ENCODE measurements at regions not wholly inside any gene's neighbourhood (a gene's known extent, or its start where the extent isn't known, plus 50 kb on each side); places are given as distances from the start of the nearest gene placed in this dataset.

DNA sequence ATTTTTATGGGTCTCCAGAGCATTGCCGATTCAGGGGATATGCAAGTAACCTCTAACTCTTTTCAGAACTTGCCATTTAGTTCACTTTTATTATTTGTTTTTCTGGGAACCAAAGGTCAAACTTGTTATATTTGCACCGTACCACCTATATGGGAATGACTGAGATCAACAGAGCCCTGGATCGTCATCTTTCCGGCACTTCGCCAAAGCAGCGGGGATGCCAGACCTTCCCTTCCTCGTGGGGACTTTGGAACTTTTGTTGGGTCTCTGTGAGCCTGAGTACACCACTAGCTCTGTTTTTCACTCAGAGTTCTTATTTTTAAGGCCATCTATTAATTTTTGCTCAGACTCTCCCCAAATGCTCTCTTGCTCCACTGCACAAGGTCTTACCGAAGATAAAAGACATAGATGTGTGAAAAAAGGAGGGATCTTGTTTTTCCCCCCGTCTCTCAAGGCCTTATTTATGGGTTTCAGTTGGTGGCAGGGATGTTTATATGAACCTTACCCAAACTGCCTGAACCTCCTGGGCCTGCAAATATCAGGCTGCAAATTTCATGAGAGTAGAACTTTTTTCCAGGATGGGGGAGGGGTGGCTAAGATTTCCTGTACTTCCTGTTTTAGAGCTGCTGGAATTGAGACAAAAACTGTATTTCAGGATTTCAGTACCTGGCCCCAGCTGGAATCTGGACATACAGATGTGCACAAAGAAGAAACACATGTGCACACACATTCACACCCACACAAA lies 350.3 kb downstream of the HRH4 start:
- WGBS, 2 experiments (ENCODE audit: insufficient coverage in 2 of 2) = 89 to 95% methylated on average over 7 of the region's 9 CpGs

DNA sequence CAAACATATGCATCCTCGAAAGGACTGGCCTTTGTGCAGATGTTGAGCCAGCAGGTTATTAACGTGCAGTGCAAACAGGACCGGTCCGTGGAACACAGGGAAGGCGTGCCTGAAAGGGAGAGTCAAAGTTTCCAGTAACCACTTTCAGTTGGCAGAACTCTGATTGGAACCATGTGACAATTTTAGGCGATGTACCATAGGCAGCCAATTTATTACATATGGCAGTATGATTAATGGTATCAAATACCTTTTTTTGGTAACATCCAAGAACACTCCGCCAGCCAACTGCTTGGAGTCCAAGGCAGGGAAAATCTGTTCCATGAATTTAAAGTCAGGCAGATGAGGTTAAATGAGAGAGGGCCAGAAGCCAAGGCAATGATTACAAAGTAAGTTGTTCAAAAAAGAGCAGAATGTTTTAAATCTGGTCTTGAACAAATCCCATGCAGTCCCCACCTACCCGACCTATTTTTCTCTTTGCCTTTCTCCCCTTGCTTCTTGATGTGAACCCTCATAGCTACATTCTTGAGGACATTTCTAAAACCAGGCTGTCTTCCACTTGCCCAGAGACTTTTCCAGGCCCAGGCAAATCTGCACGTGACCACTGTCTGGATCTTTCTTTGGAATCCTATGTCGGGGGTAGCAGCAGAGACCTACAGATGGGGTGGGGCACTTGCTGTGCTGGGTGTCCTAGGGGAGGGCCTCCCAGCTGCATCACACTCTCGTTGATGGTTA lies 351.7 kb downstream of the HRH4 start:
- no peak overlapping the region for H3K27ac ChIP-seq (ENCODE audit: low read depth, low read length, severe bottlenecking)
- H3K36me3 ChIP-seq (ENCODE audit: control insufficient read depth, insufficient read depth, low read length) = no peaks in the 10 kb centered on the region
- H3K4me1 ChIP-seq (ENCODE audit: control insufficient read depth, insufficient read depth, low read length, poor library complexity, severe bottlenecking) = peaks cover 3% of the 10 kb centered on the region
- no peaks in the 10 kb centered on the region for H3K9me3 ChIP-seq (ENCODE audit: control insufficient read depth, low read length)
- 90 to 91% methylated on average over 8 of the region's 11 CpGs for WGBS, 2 experiments (ENCODE audit: insufficient coverage in 2 of 2)
- H3K4me3 ChIP-seq (ENCODE audit: extremely low read depth, insufficient read depth, low read length, poor library complexity, severe bottlenecking) = no peak overlapping the region

More for the DNA sequence above, 350.3 kb downstream of the HRH4 start:
- Histone ChIP-seq H3K36me3 (ENCODE audit: control insufficient read depth, insufficient read depth, low read length) (no peaks in the 10 kb centered on the region), H3K27ac (ENCODE audit: low read depth, low read length, severe bottlenecking) (no peak overlapping the region), H3K4me3 (ENCODE audit: extremely low read depth, insufficient read depth, low read length, poor library complexity, severe bottlenecking) (no peak overlapping the region), H3K9me3 (ENCODE audit: control insufficient read depth, low read length) (no peaks in the 10 kb centered on the region), H3K4me1 (ENCODE audit: control insufficient read depth, insufficient read depth, low read length, poor library complexity, severe bottlenecking) (peaks cover 3% of the 10 kb centered on the region)

- Histone ChIP-seq H3K27ac (ENCODE audit: low read depth, low read length, severe bottlenecking) (no peak overlapping the region), H3K4me1 (ENCODE audit: control insufficient read depth, insufficient read depth, low read length, poor library complexity, severe bottlenecking) (peaks cover 16% of the 10 kb centered on the region), H3K36me3 (ENCODE audit: control insufficient read depth, insufficient read depth, low read length) (no peaks in the 10 kb centered on the region), H3K4me3 (ENCODE audit: extremely low read depth, insufficient read depth, low read length, poor library complexity, severe bottlenecking) (no peak overlapping the region), H3K9me3 (ENCODE audit: control insufficient read depth, low read length) (no peaks in the 10 kb centered on the region)
- 67 to 80% methylated on average over 1 of the region's 3 CpGs for WGBS, 2 experiments (ENCODE audit: insufficient coverage in 2 of 2)
Measured at GRCh38 chr18:24814521-24814920, 354.1 kb downstream of the HRH4 start.

DNA sequence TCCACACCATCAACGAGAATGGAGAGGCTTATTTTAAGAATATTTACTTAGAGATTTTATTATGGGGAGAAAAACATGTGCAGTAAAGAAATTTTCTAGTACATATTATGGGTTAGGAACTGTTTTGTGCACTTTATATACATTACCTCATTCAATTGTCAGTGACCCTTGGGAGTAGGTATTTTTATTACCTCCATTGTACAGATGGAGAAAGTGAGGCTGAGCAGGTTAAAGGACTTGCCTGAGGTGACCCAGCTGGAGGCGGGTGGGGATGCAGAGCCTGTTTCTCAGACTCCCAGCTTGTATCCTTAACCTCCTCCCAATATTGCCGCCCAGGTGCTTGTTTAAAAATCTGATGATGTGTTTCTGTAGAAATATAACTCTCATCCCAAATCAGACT lies 356.7 kb downstream of the HRH4 start:
- H3K4me1 ChIP-seq (ENCODE audit: control insufficient read depth, insufficient read depth, low read length, poor library complexity, severe bottlenecking) = peaks cover 13% of the 10 kb centered on the region
- WGBS, 2 experiments (ENCODE audit: insufficient coverage in 2 of 2) = no CpG with 5 or more reads among the region's 3 CpGs
- H3K9me3 ChIP-seq (ENCODE audit: control insufficient read depth, low read length) = no peaks in the 10 kb centered on the region
- no peaks in the 10 kb centered on the region for H3K36me3 ChIP-seq (ENCODE audit: control insufficient read depth, insufficient read depth, low read length)
- no peak overlapping the region for H3K27ac ChIP-seq (ENCODE audit: low read depth, low read length, severe bottlenecking)
- H3K4me3 ChIP-seq (ENCODE audit: extremely low read depth, insufficient read depth, low read length, poor library complexity, severe bottlenecking) = no peak overlapping the region

GRCh38 chr18:24817587-24818371 lies 357.3 kb downstream of the HRH4 start:
- Histone ChIP-seq H3K27ac (ENCODE audit: low read depth, low read length, severe bottlenecking) (peak overlapping the region; percentile 29), H3K4me1 (ENCODE audit: control insufficient read depth, insufficient read depth, low read length, poor library complexity, severe bottlenecking) (peaks cover 13% of the 10 kb centered on the region), H3K9me3 (ENCODE audit: control insufficient read depth, low read length) (no peaks in the 10 kb centered on the region), H3K36me3 (ENCODE audit: control insufficient read depth, insufficient read depth, low read length) (no peaks in the 10 kb centered on the region), H3K4me3 (ENCODE audit: extremely low read depth, insufficient read depth, low read length, poor library complexity, severe bottlenecking) (no peak overlapping the region)
- 48 to 51% methylated on average over 3 to 5 of the region's 9 CpGs for WGBS, 2 experiments (ENCODE audit: insufficient coverage in 2 of 2)

- 20 to 30% methylated on average over 4 of the region's 6 CpGs for WGBS, 2 experiments (ENCODE audit: insufficient coverage in 2 of 2)
- no peaks in the 10 kb centered on the region for H3K36me3 ChIP-seq (ENCODE audit: control insufficient read depth, insufficient read depth, low read length)
- H3K4me1 ChIP-seq (ENCODE audit: control insufficient read depth, insufficient read depth, low read length, poor library complexity, severe bottlenecking) = peaks cover 13% of the 10 kb centered on the region
- no peak overlapping the region for H3K27ac ChIP-seq (ENCODE audit: low read depth, low read length, severe bottlenecking)
- H3K4me3 ChIP-seq (ENCODE audit: extremely low read depth, insufficient read depth, low read length, poor library complexity, severe bottlenecking) = no peak overlapping the region
- no peaks in the 10 kb centered on the region for H3K9me3 ChIP-seq (ENCODE audit: control insufficient read depth, low read length)
Measured at GRCh38 chr18:24818441-24818840, 358.0 kb downstream of the HRH4 start.

DNA sequence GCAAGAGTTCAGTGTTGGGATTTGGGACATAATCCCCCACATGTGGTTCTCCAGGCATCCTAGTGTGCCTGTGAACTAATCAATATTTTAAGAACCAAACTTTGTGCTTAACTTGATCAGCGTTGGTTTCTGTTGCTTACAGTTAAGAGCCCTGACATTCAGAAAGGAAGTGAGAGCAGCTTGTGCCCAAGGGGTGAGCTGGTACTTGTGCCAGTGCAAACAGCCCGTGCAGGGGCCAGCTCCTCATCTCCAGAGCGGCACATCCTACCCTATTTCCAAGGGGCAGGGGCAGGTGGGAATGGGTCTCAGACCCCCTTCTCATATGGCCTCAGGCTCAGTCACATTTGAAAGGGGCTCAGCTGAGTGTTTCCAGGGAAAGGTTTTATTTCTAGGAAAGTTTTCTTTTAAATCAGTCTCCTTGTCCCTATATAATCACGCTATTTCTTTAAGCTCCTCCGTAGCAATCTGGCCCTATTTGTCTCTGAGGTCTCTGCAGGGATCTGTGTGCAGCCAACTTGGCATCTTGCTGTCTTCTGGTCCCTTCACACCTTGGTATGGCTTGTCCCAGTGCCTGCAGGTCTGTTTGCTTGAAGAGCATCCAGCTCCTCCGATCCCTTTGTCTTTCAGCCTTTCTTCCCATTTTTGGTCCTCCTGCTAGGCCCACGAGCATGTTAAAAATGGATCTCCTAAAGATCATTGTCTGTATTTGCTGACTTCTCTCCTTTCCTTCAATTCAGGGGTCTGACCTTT lies 358.9 kb downstream of the HRH4 start:
- Histone ChIP-seq H3K27ac (ENCODE audit: low read depth, low read length, severe bottlenecking) (no peak overlapping the region), H3K4me1 (ENCODE audit: control insufficient read depth, insufficient read depth, low read length, poor library complexity, severe bottlenecking) (peaks cover 13% of the 10 kb centered on the region), H3K36me3 (ENCODE audit: control insufficient read depth, insufficient read depth, low read length) (no peaks in the 10 kb centered on the region), H3K4me3 (ENCODE audit: extremely low read depth, insufficient read depth, low read length, poor library complexity, severe bottlenecking) (no peak overlapping the region), H3K9me3 (ENCODE audit: control insufficient read depth, low read length) (no peaks in the 10 kb centered on the region)
- WGBS, 2 experiments (ENCODE audit: insufficient coverage in 2 of 2) = 79 to 87% methylated on average over 6 of the region's 7 CpGs

GRCh38 chr18:24825397-24825796 lies 365.0 kb downstream of the HRH4 start:
- Histone ChIP-seq H3K36me3 (ENCODE audit: control insufficient read depth, insufficient read depth, low read length) (no peaks in the 10 kb centered on the region), H3K9me3 (ENCODE audit: control insufficient read depth, low read length) (no peaks in the 10 kb centered on the region), H3K4me1 (ENCODE audit: control insufficient read depth, insufficient read depth, low read length, poor library complexity, severe bottlenecking) (no peaks in the 10 kb centered on the region), H3K27ac (ENCODE audit: low read depth, low read length, severe bottlenecking) (no peak overlapping the region), H3K4me3 (ENCODE audit: extremely low read depth, insufficient read depth, low read length, poor library complexity, severe bottlenecking) (no peak overlapping the region)
- 100% methylated on average over 1 of the region's 1 CpG; no CpG with 5 or more reads in 1 of the 2 experiments for WGBS, 2 experiments (ENCODE audit: insufficient coverage in 2 of 2)

GRCh38 chr18:24826605-24827004 lies 366.2 kb downstream of the HRH4 start:
- no peaks in the 10 kb centered on the region for H3K36me3 ChIP-seq (ENCODE audit: control insufficient read depth, insufficient read depth, low read length)
- H3K4me1 ChIP-seq (ENCODE audit: control insufficient read depth, insufficient read depth, low read length, poor library complexity, severe bottlenecking) = peaks cover 3% of the 10 kb centered on the region
- no peaks in the 10 kb centered on the region for H3K9me3 ChIP-seq (ENCODE audit: control insufficient read depth, low read length)
- no peak overlapping the region for H3K27ac ChIP-seq (ENCODE audit: low read depth, low read length, severe bottlenecking)
- WGBS, 2 experiments (ENCODE audit: insufficient coverage in 2 of 2) = 78 to 80% methylated on average over 1 of the region's 2 CpGs
- H3K4me3 ChIP-seq (ENCODE audit: extremely low read depth, insufficient read depth, low read length, poor library complexity, severe bottlenecking) = no peak overlapping the region

GRCh38 chr18:24827501-24827900 lies 367.1 kb downstream of the HRH4 start:
- no CpG with 5 or more reads among the region's 1 CpG for WGBS, 2 experiments (ENCODE audit: insufficient coverage in 2 of 2)
- Histone ChIP-seq H3K4me3 (ENCODE audit: extremely low read depth, insufficient read depth, low read length, poor library complexity, severe bottlenecking) (no peak overlapping the region), H3K27ac (ENCODE audit: low read depth, low read length, severe bottlenecking) (no peak overlapping the region), H3K9me3 (ENCODE audit: control insufficient read depth, low read length) (no peaks in the 10 kb centered on the region), H3K36me3 (ENCODE audit: control insufficient read depth, insufficient read depth, low read length) (no peaks in the 10 kb centered on the region), H3K4me1 (ENCODE audit: control insufficient read depth, insufficient read depth, low read length, poor library complexity, severe bottlenecking) (peaks cover 10% of the 10 kb centered on the region)
